ENCODE measurements at regions not wholly inside any gene's neighbourhood (a gene's known extent, or its start where the extent isn't known, plus 50 kb on each side); places are given as distances from the start of the nearest gene placed in this dataset.
A peak's percentile ranks its signal among the peaks of the same experiment; 100 is the strongest.

DNA sequence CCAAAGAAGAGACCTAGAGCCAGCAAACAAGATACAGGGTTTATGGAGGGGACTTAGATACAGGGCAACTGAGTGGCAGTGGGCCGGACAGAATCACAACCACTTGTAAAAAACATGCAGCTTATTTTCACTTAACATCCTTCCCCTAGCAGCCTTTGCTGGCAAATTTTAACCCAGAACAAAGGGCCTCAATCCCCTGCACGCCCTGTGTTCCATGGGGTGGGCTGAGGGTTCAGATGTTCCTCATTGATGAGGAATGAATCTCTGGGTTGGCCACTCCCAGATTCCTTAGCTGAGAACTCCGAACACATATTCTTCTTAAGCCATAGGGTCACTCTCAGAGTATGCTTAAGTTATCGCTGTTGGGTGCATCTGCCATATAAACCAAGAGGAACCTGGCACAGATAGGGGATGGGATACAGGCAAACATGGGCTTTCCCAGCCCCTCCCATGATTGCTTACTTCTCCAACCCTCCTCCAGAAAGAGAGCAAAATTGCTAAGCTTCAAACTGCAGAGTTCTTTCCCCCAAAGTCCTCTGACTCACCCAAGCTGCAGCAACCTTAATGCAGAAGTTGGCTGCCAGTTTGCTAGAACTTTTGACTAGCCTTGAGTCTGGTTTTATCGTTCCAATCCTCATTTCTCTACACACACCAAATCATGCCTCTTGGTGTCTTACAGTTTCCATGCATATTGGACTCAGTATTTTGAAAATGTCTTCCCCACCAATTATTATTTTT, 146.9 kb downstream of the CD47 start:
- no peak overlapping the region for H3K4me3 ChIP-seq (ENCODE audit: low read depth, low read length)
- TF ChIP-seq, protein P1, sequence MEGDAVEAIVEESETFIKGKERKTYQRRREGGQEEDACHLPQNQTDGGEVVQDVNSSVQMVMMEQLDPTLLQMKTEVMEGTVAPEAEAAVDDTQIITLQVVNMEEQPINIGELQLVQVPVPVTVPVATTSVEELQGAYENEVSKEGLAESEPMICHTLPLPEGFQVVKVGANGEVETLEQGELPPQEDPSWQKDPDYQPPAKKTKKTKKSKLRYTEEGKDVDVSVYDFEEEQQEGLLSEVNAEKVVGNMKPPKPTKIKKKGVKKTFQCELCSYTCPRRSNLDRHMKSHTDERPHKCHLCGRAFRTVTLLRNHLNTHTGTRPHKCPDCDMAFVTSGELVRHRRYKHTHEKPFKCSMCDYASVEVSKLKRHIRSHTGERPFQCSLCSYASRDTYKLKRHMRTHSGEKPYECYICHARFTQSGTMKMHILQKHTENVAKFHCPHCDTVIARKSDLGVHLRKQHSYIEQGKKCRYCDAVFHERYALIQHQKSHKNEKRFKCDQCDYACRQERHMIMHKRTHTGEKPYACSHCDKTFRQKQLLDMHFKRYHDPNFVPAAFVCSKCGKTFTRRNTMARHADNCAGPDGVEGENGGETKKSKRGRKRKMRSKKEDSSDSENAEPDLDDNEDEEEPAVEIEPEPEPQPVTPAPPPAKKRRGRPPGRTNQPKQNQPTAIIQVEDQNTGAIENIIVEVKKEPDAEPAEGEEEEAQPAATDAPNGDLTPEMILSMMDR (IDR thresholded peaks at IDR 0.05; ENCODE audit: low read depth, low read length, missing control alignments) = no peak
- DNase-seq (ENCODE audit: low read depth) = no peak

DNA sequence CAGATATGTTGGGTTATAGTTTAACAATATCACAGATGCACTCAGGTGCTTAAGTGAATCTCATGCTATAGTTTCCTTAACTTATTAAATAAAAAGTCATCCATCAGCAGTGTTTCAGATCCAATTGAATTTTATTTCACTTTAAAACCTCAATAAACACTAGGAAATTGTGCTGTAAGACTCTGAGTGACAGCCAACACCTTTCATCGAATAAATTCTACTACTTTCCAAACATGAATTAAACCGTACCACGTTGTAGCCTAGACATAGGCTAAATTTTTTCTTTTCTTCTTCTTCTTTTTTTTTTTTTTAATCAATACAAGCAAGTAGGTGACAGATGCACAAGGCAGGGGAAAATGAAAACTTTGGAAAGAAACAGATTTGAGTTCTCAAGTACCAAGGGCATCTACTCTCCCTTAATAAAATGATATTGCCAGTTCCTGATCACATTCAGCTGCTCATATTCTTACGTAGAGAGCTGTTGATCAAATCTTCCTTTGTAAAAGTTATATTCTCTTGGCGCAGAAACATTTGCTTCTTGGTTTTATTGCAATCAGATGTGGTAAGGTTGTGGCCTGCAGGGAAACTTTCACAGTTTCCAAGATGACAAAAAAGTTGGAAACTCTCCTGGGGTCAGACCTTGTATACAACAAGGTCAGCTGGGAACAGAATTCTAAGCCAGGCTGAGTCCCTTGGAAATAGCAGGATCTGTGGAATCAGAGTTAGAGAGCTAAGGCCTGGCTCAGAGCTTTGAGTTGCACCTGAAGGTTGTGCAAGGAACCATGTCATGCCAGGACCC, 147.7 kb downstream of the CD47 start:
- no peak overlapping the region for H3K4me3 ChIP-seq (ENCODE audit: low read depth, low read length)
- DNase-seq (ENCODE audit: low read depth) = no peak
- TF ChIP-seq, protein P1 (IDR thresholded peaks at IDR 0.05; ENCODE audit: low read depth, low read length, missing control alignments) = no peak

DNA sequence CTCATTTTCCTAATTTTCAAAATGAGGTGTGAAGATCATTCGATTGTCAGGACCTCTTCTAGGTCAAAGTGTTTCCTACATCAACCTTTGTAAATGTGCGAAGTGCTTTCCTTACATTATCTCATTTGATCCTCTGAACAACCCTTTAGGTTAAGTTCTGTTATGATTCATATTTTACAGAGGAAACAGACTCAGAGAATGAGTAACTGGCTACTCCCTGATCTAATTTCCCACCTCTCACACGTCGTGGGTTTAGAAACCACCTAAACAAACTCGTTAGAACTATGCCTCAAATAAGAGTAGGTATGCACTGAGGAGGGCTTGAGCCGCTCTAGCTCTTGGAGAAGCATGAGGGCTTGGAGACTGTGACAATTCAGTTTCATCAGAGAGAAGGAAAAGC, 148.6 kb downstream of the CD47 start:
- TF ChIP-seq, protein P1 (IDR thresholded peaks at IDR 0.05; ENCODE audit: low read depth, low read length, missing control alignments) = no peak

DNA sequence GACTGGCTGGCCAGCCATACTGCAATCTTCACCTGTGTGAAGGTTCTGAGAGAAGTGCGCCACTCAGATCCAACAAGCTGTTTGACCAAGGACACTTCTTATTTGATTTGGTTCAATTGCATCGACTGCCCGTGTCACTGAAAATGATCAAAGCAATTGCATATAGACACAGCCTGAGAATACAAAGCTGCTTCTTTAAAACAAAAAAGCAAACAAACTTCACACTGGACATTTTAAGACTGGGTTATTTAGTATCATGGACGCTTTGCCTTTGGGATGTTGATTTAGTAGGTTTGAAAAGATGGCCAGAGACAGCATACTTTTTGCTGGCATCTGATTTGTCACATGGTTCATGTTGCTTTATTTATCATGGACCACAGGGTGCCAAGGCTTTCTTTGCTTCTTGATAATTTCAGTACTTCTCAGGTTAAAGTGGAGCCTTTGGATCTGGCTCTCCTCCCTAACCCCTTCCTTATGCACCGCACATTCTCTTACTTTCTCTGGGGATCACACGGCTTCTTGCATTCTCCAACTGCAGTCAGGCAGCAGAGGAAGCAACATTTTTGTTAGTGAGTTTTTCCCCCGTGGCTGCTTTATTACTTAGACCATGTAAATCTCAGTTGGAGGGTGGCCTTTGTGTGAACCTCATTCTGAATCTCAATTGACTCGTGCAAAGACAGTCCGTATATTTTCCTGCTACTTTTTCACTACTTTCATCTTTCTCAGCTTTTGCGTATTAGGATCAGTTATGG, 151.0 kb downstream of the CD47 start:
- TF ChIP-seq, protein P1 (IDR thresholded peaks at IDR 0.05; ENCODE audit: low read depth, low read length, missing control alignments) = no peak
- no peak overlapping the region for H3K4me3 ChIP-seq (ENCODE audit: low read depth, low read length)
- DNase-seq (ENCODE audit: low read depth) = no peak

More for the DNA sequence above, 148.6 kb downstream of the CD47 start:
- DNase-seq (ENCODE audit: low read depth) = no peak
- H3K4me3 ChIP-seq (ENCODE audit: low read depth, low read length) = no peak overlapping the region

DNA sequence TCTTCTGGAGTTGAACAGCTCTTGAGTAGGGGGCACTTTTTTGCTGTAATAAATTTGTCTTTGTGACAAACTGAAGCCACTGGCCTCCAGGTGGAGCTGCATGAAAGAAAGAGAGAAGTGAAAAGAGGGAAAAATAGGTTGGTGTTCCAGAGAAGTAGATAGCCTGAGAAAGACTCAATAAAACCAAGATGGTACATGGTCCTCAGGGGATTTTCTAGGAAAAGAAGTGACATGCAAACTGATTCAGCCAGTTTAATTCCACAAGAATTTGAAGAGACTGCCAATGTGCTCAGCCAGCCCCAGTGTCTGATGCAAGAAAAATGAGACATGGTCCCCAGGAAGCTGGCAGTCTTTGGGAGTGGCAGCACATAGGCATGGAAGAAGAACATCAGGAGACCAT, 152.7 kb downstream of the CD47 start:
- no peak for DNase-seq (ENCODE audit: low read depth)
- TF ChIP-seq, protein P1 (IDR thresholded peaks at IDR 0.05; ENCODE audit: low read depth, low read length, missing control alignments) = peak; percentile 32

DNA sequence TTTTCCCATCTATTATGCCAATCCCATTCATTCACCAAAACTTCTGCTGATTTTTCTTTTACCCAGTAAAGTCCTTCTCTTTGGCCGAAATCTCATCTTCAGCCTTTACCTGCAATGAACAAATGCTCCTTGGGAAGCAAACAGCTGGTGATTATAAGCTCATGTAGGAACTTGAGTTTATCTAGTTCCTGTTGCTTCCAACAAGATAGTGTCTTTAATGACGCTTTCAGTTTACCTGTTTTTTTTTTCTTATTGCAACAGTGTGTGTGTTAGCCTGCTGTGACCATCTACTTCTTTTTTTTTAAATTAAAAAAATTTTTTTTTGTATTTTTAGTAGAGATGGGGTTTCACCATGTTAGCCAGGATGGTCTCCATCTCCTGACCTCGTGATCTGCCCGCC, 156.0 kb downstream of the CD47 start:
- no peak overlapping the region for H3K4me3 ChIP-seq (ENCODE audit: low read depth, low read length)
- TF ChIP-seq, protein P1 (IDR thresholded peaks at IDR 0.05; ENCODE audit: low read depth, low read length, missing control alignments) = no peak
- DNase-seq (ENCODE audit: low read depth) = no peak

More for the DNA sequence above, 152.7 kb downstream of the CD47 start:
- H3K4me3 ChIP-seq (ENCODE audit: low read depth, low read length) = no peak overlapping the region

Measured in GM12864 (cell line).